HUDEP-2 (cell line): ENCODE measurements at regions not wholly inside any gene's neighbourhood (a gene's known extent, or its start where the extent isn't known, plus 50 kb on each side); places are given as distances from the start of the nearest gene placed in this dataset.
"Not testable (repeated sequence)": the region's sequence is repeated elsewhere in the genome, so short reads cannot be mapped to it uniquely, and the experiment has no call there.

Experiments
- DNase-seq, 76 experiments: peaks; one replicate each; lab custom pipeline; 2025; ENCODE audit not compliant: unreplicated experiment in 76 of 76; lab: John Stamatoyannopoulos, UW

GRCh38 chr7:81299711-81300110 is 380.9 kb upstream of the SEMA3C start:
- no peak for DNase-seq

GRCh38 chr7:81298951-81299666 is 380.3 kb upstream of the SEMA3C start:
- no peak for DNase-seq

GRCh38 chr7:81297317-81297716 is 378.5 kb upstream of the SEMA3C start:
- no peak for DNase-seq

GRCh38 chr7:81296726-81297125 is 377.9 kb upstream of the SEMA3C start:
- no peak for DNase-seq

- DNase-seq = no peak
Measured at GRCh38 chr7:81294897-81295515, 376.2 kb upstream of the SEMA3C start.

GRCh38 chr7:81293806-81294205 is 375.0 kb upstream of the SEMA3C start:
- no peak for DNase-seq

- not testable (repeated sequence) for DNase-seq
Measured at GRCh38 chr7:81286754-81287153, 367.9 kb upstream of the SEMA3C start.

GRCh38 chr7:81285142-81285871 is 366.5 kb upstream of the SEMA3C start:
- no peak for DNase-seq

GRCh38 chr7:81284576-81284975 is 365.7 kb upstream of the SEMA3C start:
- no peak for DNase-seq

GRCh38 chr7:81280531-81280930 is 361.7 kb upstream of the SEMA3C start:
- DNase-seq = no peak

- no peak for DNase-seq
Measured at GRCh38 chr7:81277691-81278090, 358.8 kb upstream of the SEMA3C start.

GRCh38 chr7:81273601-81274397 is 354.9 kb upstream of the SEMA3C start:
- no peak for DNase-seq

- no peak for DNase-seq
Measured at GRCh38 chr7:81272176-81272575, 353.3 kb upstream of the SEMA3C start.

GRCh38 chr7:81268551-81268950 is 349.7 kb upstream of the SEMA3C start:
- no peak for DNase-seq

- DNase-seq = no peak
Measured at GRCh38 chr7:81267508-81267907, 348.7 kb upstream of the SEMA3C start.

GRCh38 chr7:81264116-81264515 is 345.3 kb upstream of the SEMA3C start:
- no peak for DNase-seq

- no peak for DNase-seq
Measured at GRCh38 chr7:81260152-81260551, 341.3 kb upstream of the SEMA3C start.

- DNase-seq = peak in 31 of 76 experiments; percentile 1 to 47 (median 11)
Measured at GRCh38 chr7:81256991-81257390, 338.1 kb upstream of the SEMA3C start.

- DNase-seq = no peak
Measured at GRCh38 chr7:81248420-81248819, 329.6 kb upstream of the SEMA3C start.

GRCh38 chr7:81247364-81247763 is 328.5 kb upstream of the SEMA3C start:
- not testable (repeated sequence) for DNase-seq

- DNase-seq = no peak
Measured at GRCh38 chr7:81245353-81245752, 326.5 kb upstream of the SEMA3C start.
